ENCODE measurements at regions not wholly inside any gene's neighbourhood (a gene's known extent, or its start where the extent isn't known, plus 50 kb on each side); places are given as distances from the start of the nearest gene placed in this dataset.

DNA sequence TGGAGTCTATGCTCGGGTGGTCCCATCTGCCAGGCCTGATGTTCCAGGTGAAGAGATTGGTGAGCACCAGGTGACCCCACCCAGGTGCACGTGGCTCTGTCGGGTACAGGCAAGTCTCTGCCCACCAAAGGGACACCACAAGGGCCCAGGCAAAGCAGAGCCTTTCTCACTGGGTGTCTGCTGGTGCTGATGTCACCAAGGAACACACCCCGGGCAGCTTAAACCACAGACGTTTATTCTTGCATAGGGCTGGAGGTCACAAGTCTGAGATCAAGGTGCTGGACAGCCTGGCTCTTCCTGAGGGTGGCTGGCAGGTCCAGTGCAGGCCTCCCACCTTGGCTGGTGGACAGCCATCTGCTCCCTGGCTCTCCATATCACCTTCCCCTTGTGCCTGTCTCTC, 100.7 kb upstream of the CD93 start:
- no peak for DNase-seq (ENCODE audit: low read depth in 4 of 4, low spot score in 1 of 4)

DNA sequence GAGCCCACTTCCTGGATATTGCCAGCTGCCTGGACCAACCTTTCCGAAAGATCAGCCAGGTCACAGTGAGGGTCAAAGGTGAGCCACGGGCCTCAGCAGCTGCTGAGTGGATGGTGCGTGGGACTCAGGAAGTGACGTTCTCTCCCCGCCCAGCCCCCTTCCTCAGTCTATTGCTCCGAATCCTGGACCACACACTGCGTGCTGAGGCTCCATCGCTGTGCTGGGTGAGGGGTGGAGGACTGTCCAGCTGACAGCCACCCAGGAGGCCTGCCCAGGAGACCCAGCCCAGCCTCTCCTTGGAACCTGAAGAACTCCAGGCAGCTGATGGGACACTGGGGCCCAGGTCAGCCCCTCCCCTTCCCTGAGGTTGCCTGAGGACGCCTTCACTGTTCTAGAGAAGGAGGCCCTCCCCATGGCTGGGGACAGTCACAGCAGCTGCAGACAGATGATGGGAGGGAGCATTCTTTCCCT, 94.4 kb upstream of the CD93 start:
- no peak for DNase-seq (ENCODE audit: low read depth in 4 of 4, low spot score in 1 of 4)

DNA sequence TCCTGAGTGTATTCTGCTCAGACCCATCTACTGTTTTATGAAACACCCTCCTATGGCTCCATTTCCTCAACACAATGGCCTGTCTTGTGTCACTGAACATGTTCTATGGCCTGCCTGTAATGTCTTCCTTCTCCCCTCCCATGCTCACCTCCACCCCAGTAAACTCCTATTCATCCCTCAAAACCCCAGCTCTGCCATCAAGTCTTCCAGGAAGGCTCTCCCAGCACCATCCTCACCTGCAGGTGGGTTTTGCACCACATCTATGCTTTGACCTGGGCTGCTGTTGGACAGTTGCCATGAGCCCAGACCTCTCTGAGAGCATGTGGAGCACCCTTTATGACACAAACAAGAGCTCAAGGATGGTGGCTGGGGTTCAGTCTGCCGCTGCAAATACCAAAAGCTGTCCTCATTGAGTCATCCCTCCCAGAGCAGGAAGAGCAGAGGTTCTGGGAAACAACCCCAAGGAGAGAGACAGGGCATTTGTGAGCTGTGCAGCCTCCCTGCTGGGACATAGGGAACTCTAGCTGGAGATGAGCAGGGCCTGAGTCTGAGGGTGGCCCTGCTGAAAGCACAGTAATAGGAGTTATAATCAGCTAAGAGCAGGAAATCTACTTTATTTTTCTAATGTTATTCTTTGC, 93.8 kb upstream of the CD93 start:
- DNase-seq (ENCODE audit: low read depth in 4 of 4, low spot score in 1 of 4): no peak

DNA sequence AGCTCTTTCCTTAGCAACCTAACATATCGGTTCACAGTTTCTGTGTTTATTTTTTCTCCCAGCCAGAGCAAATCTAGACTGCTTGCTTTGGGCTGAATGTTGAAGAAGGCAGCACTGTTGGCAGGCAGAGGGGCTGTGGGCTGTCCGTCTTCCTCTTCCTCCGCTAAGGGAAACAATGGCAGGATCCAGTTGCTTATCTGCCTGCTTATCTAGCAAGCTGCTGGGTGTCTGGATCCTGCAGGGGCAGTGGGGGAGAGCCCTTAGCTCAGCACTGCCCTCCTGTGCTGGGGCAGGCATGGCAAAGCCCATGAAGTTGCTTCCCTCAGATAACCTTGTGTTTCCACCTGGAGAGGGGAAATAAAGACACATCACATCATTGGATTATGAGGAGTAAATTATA, 92.7 kb upstream of the CD93 start:
- DNase-seq (ENCODE audit: low read depth in 4 of 4, low spot score in 1 of 4): no peak

DNA sequence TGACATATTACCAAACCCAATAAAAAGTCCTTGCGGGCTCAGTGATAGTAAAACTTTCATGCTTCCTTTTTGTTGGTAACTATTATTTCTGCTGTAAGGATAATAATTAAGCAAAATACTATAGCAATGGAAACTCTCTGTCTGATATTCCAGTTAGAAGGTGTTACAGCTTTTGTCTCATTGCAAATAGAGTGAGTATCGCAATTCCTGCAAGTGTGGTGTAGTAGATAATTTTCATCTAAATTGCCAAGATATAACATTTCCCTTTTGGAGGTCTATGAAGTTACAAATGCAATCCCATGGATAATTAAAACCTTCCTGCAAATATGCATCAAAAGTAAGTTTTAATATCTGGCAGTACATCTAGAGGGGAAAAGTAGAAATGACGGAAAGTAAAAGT, 88.7 kb upstream of the CD93 start:
- DNase-seq (ENCODE audit: low read depth in 4 of 4, low spot score in 1 of 4): no peak

DNA sequence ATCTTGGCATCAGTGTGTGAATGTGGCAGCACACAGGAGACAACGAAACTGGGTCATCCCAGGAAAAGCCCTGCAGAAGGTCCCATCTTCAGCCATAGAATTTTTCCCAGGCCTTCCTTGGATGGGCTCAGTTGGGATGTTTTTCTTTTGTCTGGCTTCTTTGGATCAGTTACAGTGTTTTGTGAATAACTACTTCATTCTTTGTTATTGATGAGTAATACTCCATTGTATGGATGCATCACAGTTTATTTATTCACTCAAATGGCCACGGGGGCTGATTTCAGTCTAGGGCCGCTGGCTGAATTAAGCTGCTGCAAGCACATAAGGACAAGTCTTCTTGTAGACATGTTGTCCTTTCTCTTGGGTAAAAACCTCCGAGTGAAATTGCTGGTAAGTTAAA, 81.3 kb upstream of the CD93 start:
- DNase-seq (ENCODE audit: low read depth in 4 of 4, low spot score in 1 of 4): no peak

DNA sequence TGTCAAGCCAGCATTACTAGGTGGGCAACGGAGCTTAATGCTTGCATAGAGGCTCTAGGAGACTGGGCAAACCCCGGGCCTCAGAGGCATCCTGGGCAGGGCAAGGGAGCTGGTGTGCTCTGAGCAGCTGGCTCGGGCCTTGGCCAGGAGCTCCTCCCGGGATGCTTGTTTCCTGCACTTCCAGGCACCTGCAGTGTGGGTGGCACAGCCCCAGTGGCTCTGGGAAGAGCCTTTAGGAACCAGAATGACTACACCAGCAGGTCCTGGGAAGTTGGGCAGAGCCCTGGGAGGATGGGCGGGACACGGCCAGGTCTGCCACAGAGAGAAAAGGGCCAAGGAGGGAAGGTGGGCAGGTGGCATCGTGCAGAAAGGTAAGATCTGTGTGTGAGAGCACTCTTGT, 80.4 kb upstream of the CD93 start:
- DNase-seq (ENCODE audit: low read depth in 4 of 4, low spot score in 1 of 4): no peak

DNA sequence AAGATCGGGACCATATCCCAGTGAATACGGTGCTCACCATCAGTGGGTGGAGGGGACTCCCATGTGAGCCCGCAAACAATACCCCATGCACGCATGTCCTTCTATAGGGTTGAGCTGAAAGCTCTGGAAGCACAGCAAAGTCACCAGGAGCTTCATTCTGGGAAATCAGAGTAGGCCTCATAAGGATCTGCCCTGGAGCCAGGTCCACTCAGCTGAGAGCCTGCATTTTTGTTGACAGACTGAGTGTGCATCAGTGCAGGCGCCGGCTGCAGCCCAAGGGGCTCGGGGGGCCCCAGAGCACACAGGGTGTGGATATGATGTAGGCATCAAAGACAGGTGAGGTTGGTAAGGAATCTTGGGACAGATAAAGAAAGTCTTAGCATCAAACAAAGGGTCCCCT, 79.8 kb upstream of the CD93 start:
- DNase-seq (ENCODE audit: low read depth in 4 of 4, low spot score in 1 of 4): no peak

DNA sequence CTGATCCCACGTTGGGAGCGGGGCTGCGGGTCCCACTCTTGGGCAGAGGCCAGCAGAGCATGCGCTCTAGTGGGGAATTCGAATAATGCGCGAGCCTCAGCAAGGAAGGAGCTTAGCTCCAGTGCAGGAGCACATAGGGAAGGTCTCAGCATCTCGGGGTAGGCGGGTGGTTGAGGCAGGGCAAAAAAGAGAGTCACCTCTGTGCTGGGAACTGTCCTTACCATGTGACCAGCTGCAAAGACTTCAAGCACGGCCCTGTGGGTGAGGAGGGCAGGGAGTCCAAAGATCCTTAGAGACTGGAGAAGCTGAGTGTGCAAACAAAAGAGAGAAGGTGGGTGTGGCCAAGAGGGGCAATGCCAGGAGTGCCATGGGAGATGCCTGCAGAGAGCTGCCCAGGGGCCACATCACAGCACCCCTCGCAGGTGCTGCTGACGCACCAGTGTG, 79.2 kb upstream of the CD93 start:
- DNase-seq (ENCODE audit: low read depth in 4 of 4, low spot score in 1 of 4): no peak

DNA sequence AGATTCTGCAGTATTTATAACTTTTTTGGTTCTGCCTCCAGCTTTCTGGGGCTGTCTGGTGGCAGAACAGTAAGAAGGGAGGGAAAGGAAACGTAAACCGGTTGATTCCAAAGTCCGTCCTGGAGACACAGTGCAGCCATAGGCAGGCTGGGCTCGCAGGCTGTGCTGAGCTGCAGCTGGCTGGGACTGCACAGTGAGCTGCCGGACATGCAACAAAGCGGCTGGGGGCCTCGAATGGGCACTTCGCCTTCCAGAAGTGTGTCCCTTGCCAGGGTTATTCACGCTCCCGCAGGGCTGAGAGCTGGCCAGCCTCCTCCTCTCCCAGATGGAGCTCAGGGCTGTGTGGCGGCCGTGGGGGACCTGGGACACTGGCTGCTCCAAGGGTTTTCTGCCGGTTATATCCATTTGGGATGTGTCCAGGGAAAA, 78.1 kb upstream of the CD93 start:
- DNase-seq (ENCODE audit: low read depth in 4 of 4, low spot score in 1 of 4): no peak

DNA sequence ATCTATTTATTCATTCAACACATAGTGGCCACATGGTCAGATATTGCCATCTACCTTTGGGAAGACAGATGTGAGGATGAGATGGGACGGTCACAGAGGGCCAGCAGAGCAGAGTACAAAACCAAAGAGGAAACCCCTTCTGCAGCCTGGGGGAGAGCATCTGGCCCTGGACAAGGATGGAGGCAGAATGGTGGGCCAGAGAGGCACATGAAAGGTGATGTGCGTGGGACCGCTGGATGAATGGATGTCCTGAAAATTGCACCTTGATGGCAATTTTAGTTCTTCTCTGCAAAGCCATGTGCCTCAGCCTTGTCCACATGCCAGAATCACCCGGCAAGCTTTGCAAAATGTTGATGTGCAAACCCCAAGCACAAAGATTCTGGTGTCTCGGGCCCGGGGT, 77.4 kb upstream of the CD93 start:
- no peak for DNase-seq (ENCODE audit: low read depth in 4 of 4, low spot score in 1 of 4)

DNA sequence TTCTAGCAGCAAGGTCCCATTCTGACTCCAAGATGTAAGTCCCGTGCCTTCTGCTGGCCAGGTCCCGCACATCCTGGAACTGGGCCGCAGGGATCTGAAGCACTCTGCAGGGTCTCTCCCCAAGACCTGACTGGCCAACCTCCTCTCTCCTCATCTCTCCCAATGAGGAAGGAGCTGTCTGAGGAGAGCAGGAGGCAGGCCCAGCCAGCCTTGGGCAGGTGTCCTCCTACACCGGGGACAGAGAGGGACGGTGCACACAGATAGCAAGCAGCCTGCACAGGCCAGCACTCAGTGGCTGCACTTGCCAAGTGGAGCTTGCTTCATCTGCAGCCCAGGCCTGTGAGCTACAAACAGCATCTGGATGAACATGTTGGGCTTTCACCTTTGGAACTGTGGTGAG, 76.8 kb upstream of the CD93 start:
- DNase-seq (ENCODE audit: low read depth in 4 of 4, low spot score in 1 of 4): no peak

DNA sequence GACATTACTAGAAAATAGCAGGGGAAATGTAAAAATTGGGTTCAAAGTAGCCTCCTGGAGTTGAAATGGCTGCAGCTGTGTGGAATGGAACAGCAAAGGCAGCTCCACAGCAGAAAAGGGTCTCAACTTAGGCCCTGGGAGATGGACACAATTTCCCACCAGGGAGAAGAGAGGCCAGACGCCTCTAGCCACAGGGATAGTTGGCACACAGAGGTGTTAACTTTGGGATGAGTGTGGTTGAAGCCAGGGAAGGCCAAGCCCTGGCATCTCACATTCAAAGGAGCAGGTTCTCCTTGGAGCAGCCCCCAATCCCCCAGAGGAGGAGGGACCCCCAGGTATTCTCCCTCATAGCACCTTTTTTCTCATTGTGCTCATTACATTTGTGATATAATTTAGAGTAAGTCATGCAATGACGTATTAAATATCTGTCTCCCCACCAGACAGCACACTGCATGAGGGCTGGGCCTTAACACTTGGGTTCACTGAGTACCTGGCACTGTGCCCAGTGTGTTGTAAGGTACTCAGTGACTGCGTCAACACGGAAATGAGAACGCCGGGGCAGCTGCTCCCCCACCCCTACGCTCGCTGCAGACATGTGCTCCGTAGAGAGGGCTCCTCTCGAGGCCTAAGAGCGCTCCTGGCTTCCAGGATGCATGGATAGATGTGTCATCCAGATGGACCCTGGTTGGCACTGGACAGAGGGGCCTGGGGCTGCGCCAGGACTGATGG, 76.0 kb upstream of the CD93 start:
- DNase-seq (ENCODE audit: low read depth in 4 of 4, low spot score in 1 of 4): no peak

DNA sequence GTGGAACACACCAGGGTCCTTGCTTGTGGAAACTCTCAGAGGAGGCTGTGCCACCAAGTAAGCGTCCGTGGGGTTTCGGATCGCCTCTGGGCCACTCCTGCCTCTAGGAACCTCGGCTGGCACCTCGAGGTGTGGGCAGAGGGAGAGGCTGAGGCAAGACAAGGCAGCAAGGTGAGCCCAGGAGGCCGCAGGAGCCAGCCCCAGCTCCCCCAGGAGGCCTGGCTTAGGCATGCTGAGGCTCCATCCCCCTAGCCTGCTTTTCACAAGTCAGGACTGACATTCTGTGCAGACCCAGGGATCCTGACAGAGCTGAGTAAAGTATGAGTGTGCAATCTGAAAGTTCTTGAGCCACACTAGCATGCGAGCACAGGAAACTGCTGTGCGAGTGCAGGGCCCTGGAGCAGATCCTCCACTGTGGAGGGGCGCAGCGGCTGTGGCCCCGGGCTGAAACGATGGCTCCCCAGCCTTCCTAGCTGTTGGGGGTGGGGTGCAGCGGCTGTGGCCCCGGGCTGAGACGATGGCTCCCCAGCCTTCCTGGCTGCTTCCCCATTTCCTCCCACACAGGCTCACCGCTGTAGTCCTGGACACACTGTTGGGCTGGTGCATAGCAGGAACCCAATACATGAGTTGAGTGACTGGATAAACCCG, 75.2 kb upstream of the CD93 start:
- no peak for DNase-seq (ENCODE audit: low read depth in 4 of 4, low spot score in 1 of 4)

DNA sequence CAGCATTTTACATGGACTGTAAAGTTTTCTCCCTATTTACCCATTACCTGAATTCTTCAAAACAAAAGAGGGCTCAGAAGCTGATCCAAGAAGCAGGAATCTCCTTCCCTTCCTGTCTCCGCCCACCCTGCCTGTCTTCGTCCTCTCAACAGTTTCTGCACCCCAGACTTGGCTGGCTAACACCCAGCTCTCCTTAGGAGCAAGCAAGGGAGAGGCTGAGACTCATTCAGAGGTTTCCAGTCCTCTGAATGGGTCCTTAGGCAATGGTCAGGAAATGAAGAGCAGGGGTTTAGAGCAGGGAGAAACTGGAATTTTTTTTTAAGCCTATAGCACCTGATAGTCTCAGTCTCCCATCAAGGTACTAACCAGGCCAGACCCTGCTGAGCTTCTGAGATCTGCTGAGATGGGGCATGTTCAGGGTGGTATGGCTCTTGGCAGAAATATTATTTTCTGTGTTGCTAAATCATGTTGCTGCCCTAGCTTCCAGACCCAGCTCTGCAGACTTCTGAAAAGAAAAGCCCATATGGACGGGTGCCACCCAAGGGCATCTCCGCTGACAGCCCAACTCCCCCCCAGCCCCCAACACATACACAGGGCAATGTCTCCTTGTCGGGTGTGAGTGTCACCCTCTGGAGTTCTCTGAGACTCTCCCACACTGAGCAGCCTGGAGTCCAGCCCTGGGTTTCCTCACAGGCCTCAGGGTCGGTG, 74.6 kb upstream of the CD93 start:
- DNase-seq (ENCODE audit: low read depth in 4 of 4, low spot score in 1 of 4): no peak

DNA sequence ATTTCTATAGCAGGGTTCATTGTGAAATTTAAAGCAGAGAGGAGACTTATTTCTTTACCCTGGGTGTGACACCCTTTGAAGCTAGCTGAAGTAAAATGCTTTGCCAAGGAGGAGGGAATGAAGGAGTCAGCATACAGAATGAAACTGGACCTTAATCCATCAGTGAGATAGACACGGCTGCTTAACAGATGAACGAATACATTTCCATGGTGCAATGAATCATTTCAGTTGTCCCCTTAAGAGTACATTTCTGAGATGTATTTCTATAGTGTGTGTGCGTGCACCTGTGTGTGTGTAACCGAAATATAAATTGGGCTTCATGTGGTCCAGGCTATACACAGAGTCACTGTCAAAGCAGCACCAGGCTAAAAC, 73.8 kb upstream of the CD93 start:
- no peak for DNase-seq (ENCODE audit: low read depth in 4 of 4, low spot score in 1 of 4)

DNA sequence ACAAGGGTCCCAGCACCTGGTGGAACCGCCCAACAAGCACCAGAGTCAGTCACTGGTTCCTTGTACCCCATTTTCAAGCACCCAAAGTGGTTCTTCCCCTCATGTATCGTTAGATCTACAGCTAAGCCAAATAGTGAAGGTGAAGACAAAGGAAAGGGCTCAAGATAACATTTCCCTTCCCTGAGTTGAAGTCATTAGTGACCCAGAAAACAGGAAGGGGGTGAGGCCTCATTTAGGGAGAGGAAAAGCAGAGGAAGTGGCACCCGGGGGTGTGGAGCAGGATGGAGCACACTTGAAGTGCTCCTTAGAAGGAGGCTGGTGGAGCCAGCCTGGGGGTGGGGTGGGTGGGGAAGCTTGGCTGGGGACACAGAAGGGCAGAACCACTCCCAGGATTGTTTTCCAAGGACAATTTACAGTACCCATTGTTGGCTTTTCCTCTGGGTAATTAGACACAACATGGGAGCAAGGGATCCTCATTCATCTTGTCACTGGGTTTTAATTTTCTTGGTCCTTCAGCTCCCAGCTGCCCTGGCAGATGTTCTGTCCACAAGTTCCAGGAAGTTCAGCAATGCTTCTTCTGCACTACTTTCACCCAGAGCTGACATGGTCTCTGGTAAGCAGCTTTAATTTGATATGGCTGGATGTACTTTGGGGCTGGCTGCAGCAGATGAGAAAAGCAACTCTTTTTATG, 73.3 kb upstream of the CD93 start:
- DNase-seq (ENCODE audit: low read depth in 4 of 4, low spot score in 1 of 4): no peak

DNA sequence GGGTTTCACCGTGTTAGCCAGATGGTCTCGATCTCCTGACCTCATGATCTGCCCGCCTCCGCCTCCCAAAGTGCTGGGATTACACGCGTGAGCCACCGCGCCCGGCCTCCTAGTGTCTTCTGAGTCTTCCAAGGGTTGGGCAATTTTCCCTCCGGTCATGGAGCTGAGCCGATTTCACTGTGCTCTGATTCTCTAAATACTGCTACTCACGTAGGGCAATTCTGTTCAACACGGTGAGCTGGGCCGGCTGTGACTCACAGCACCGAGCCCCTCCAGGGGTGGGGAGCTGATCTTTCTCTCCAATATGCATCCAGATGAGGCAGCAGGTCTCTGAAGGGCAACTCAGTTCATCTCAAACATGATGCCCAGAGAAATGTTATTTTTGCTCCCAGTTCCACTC, 71.6 kb upstream of the CD93 start:
- DNase-seq (ENCODE audit: low read depth in 4 of 4, low spot score in 1 of 4): no peak

DNA sequence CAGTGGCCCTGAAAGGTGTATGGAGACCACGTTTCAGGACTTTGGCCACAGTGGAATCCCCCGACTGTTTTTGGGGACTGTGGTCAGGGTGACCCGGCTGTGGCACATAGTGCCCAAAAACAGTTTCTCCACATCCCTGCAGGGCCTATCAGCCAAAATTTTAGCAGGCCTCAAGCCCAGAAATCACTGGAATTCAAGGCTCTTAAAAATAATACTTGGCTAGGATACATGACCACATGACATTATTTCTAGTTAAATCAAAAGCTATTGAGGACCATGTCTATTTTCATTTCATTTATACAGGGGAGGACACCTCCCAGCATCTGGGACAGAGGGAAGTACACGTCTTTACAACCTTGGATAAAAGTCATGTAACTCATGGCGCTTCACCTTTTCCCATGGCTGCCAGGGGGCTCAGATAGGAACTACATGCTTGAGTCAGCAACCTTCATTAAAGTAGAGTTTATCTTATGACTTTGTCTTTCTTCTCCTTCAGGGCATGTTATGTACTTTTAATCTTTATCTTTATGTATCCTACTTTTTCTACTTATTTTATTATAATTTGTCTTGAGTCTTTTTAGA, 70.8 kb upstream of the CD93 start:
- no peak for DNase-seq (ENCODE audit: low read depth in 4 of 4, low spot score in 1 of 4)

DNA sequence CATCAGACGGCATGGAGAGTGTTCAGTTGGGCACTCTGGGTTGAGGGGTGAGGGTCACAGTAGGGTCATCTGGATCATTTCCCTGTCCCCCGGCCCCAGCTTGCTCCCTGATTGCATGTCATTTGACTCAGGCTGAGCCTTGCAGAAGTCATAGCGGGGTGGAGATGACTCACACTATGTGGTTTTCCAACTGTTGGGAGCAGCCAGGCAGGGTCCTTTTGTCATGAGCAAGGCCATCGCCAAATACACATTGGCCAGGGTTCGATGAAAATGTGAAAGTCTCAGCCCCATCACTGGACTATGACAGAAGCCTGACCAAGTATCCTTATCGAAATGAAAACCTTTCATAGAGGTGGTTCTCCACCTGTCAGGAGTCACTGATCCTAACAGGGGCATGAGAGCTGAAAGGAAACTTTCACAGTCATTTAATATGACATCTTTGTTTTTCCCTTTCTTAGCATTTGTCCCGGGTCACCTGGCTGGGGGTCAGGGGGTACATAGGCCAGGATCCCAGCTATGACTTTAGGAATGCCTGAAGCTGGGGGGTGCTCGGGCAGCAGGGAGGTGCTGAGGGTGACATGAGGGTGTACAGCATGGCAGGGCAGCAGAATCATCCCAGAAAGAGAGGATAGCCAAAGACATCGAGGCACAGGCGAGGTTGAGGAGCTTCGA, 70.2 kb upstream of the CD93 start:
- no peak for DNase-seq (ENCODE audit: low read depth in 4 of 4, low spot score in 1 of 4)

Measured in stimulated activated CD4-positive, alpha-beta T cell treated with anti-CD3 and anti-CD28 coated beads, Interleukin-1b, Interleukin-23, amount 100 ng/mL, for 24 hours (primary cell).